AG08396 (cell line): ENCODE measurements at regions not wholly inside any gene's neighbourhood (a gene's known extent, or its start where the extent isn't known, plus 50 kb on each side); places are given as distances from the start of the nearest gene placed in this dataset.

ENCODE experiments used
- DNase-seq: peaks from one replicate; pipeline ENCODE4 v3.0.0; 2012; ENCODE audit warnings: low spot score, mixed read lengths

DNA sequence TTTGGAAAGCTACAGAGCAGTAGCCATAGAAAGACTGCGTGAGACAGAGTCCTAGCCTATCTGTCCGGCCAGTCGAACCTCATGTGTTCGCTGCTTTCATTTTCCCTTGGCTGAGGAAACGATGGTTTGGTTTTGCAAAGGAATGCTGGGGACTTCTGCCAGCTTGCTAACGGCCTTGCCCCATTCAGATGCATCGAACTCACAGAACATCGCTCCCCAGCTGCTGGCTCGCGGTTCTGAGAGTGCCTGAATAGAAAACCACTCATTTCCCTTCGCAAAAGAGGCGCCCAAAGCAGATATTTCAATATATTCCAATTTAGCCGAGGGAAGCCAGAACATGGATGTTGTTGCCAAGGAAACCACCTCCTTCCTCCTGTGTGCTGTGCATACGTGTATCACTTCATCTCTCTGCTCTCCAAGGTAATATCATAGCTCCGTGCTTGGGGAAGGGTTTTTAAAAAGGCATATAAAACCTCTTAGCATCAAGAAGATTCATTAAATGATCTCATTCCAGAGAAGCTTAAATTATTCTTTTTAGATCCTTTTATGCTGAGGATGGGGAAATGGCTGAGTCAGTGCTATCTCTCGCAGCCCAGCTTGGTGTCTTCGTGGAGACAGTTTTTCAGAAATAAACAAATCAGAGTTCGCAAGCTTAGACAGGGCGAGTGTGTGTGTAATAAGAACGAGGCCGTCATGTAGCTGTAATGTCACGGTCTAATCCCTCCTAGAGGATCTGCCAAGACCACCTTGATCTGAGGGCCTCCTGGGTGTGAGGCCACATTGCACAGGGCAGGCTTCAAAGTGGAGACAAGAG lies 215.2 kb downstream of the RPS24 start:
- peak; percentile 76 for DNase-seq

GRCh38 chr10:78249690-78250089 lies 216.0 kb downstream of the RPS24 start:
- DNase-seq = no peak

- no peak for DNase-seq
Observed at GRCh38 chr10:78250313-78251015, 216.8 kb downstream of the RPS24 start.

DNA sequence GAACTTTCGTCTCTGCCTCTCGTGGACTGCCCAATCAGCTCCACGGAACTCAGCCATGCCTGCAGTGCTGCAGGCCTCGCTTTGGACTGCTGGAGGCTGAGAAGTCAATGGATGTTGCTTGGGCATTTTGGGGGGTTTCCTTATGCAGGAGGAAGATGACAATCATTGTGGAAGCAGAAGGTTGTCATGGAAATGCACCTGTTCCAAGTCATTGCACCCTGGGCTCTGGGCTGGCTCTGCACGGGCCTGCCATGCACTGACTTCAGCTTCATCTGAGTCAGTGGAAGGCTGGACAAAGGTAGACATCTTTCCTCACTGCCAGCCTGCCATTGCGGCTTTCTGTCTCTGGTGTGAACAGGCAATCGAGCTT lies 217.3 kb downstream of the RPS24 start:
- no peak for DNase-seq

GRCh38 chr10:78252286-78252685 lies 218.6 kb downstream of the RPS24 start:
- DNase-seq = no peak

- no peak for DNase-seq
Observed at GRCh38 chr10:78253063-78253853, 219.6 kb downstream of the RPS24 start.

GRCh38 chr10:78254013-78254412 lies 220.3 kb downstream of the RPS24 start:
- no peak for DNase-seq

- DNase-seq = no peak
Observed at GRCh38 chr10:78255214-78255613, 221.6 kb downstream of the RPS24 start.

- DNase-seq = peak; percentile 89
Observed at GRCh38 chr10:78255796-78256638, 222.4 kb downstream of the RPS24 start.

GRCh38 chr10:78258323-78259030 lies 224.8 kb downstream of the RPS24 start:
- no peak for DNase-seq

GRCh38 chr10:78259391-78259790 lies 225.7 kb downstream of the RPS24 start:
- no peak for DNase-seq

DNA sequence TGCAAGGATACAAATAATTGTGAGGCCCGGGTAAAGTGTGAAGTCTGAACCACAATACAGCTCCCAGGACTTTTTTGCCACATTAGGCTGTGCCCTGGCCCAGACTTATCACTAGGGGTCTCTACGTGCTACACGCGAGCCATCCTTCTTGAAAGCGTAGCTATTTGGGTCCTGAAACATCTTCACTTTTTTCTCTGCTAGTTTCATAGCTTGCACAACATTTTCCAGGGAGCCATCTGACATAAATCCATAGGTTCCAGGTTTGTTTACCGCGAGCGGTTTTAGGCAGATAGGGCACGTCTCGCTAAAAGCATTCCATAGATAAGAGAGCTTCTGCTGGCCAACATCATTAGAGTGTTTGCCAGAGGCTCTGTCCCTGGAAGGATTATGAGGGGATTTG lies 226.5 kb downstream of the RPS24 start:
- no peak for DNase-seq

GRCh38 chr10:78260680-78261079 lies 227.0 kb downstream of the RPS24 start:
- no peak for DNase-seq

GRCh38 chr10:78261291-78261690 lies 227.6 kb downstream of the RPS24 start:
- DNase-seq = no peak

DNA sequence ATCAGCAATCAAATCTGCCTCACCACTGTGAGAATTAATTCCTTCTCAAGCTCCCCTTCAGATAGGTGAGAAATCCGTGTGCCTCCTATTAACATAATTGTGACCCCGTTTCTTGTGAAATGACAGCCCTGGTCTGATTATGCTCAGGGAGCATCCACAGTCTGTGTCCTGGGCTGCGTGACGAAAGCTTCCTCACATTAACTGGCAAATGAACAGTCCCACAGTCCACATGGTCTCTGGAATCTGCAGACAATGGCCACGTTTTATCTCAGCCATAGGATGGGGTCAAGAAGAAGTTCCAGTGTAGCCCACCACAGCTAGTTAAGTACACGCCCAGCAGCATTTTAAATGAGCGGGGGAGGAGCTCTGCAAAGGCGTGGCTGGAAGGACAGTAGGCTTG lies 229.2 kb downstream of the RPS24 start:
- no peak for DNase-seq

DNA sequence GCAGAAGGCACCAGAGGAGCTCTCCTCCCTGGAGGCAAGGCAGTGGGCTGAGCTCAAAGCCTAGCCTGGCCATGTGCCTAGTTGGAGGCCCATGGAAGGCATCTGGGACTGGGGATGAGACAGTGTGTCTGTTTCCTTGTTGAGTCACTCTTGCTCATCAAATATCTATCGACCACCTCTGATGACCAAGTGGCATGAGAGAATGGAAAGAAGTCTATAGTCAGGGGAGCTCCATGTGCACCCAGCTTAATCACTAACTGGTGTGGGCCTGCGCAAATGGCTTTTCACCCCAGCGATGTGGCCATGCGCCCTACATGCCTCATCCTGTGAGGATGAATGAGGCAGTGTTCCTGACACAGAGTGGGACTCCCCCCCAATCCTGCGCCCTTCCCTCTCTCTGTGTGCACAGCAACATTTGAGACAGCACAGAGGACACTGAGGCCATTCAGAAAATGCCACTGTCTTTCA lies 229.9 kb downstream of the RPS24 start:
- DNase-seq = peak; percentile 58

GRCh38 chr10:78264361-78264760 lies 230.7 kb downstream of the RPS24 start:
- no peak for DNase-seq

DNA sequence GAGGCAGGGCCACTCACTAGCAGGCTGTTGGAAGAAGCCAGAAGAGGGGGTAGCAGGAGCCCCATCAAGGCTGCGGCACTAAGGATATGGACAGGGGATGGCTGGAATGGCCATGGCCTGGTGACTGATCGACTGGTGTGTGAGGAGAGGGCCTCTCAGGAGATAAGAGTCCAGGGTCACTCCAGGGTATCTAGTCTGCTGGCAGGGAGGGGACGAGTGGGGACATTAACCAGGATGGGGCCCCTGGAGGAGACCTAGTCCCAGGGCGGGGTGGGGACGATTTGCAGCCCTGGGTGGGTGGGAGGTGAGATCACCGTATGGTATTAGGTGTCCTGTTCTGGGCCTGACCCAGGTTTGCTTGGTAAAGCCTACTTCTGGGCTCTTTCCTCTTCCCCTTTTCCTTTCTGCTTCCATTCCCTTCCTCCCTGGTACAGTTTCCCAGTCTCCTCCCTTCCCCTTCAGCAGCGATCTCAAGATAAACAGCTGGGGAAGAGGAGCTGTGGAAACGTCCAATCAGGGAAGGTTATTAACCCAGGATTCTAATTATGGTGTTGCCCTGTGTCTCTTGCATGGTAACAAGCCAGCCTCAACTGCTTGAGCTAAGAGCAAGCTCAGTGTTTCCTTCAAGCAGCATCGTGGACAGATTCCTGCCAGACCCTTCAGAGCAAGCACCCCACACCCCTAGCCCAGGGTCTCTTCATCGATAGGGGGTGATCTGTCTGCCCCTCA lies 233.2 kb downstream of the RPS24 start:
- DNase-seq = peak; percentile 73

GRCh38 chr10:78267598-78267997 lies 233.9 kb downstream of the RPS24 start:
- peak; percentile 69 for DNase-seq

DNA sequence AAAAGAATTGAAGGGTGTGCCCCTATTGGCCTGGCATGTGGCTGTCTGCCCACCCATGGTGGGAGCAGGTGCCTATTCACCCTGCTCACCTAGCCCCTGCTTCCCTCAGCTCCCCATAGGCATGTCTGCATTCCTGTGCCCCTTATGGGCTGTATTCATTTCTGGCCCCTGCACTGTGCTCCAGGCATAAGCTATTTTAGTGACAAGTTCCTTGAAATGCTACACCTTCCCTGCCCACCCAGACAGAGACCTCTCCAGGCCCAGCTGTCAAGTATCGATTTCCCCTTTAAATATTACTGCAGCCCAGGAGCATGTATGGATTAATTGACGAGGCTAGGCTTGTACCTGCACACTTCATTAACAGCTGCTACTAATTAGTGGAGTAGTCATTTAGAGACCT lies 235.4 kb downstream of the RPS24 start:
- DNase-seq = no peak
